GM18909 (cell line): ENCODE measurements at regions not wholly inside any gene's neighbourhood (a gene's known extent, or its start where the extent isn't known, plus 50 kb on each side); places are given as distances from the start of the nearest gene placed in this dataset.

ENCODE experiments used
- ATAC-seq: cut with Tn5 transposase; IDR thresholded peaks from one replicate; pipeline ENCODE4 v1.9.1; 2021; ENCODE audit warnings: mild to moderate bottlenecking; ENCODE audit not compliant: unreplicated experiment, poor library complexity

- ATAC-seq = no peak
Measured at GRCh38 chr10:85170026-85170425, 841.6 kb downstream of the CCSER2 start.

DNA sequence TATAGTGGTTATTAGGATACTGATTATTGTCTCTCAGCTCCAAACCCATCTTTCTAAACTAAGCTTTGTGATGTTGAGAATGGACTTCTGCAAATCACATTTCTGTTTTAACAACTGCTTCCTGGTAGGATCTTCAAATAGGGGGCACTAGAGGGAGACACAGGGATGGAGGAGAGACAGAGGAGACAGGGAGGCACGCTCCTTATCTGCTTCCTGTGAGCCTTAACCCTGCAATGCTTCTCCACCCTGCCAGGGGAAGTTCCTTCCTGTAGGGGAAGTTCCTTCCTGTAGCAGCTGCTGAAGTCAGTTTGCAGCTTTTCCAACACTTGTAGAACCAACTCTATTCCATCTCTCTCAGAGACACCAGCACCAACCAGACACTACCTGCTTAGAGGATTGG, 847.2 kb downstream of the CCSER2 start:
- no peak for ATAC-seq

GRCh38 chr10:85177767-85178166, 849.4 kb downstream of the CCSER2 start:
- no peak for ATAC-seq

- ATAC-seq = no peak
Measured at GRCh38 chr10:85187047-85187446, 858.7 kb downstream of the CCSER2 start.

GRCh38 chr10:85188770-85189484, 860.5 kb downstream of the CCSER2 start:
- no peak for ATAC-seq

DNA sequence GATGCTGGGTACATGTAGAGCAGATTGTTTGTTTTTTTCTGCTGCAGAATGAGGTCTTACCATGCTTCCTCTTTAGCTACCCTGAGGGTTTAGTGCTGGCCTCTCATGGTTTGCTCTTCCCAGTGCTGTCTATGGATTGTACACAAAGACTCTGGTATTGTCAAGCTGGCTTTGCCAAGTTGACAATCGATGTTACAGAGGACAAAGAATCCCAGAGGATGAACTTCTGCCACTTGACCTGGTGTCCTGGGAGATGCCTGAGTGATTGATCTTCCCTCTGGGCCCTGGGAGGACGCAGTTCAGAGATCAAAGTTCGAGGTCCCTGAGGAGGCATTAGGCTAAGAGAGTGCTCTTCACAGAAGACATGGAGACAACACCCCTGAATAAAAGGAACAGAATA, 865.4 kb downstream of the CCSER2 start:
- no peak for ATAC-seq

GRCh38 chr10:85194706-85195105, 866.3 kb downstream of the CCSER2 start:
- no peak for ATAC-seq

DNA sequence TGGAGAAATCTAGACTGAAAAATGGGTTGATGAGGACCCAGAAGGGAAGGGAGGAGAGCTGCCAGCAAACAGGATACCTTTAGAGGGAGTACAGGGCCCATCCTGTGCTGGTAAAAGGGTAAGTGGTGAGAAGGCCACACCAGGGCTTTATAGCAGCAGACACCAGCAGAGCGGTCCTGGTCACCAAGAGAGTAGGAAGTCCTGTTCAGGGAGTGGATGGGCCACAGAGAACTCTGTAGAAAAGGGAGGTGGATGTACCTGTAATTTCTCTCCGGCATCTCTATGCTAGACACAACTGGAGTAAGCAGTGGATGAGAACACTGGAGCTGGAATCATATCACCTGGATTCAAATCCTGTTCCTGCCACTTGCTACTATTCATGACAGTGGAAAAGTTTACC, 867.2 kb downstream of the CCSER2 start:
- ATAC-seq = no peak

GRCh38 chr10:85204814-85205213, 876.4 kb downstream of the CCSER2 start:
- ATAC-seq = no peak

GRCh38 chr10:85212526-85212925, 884.1 kb downstream of the CCSER2 start:
- ATAC-seq = no peak

- ATAC-seq = no peak
Measured at GRCh38 chr10:85213493-85213892, 885.1 kb downstream of the CCSER2 start.

DNA sequence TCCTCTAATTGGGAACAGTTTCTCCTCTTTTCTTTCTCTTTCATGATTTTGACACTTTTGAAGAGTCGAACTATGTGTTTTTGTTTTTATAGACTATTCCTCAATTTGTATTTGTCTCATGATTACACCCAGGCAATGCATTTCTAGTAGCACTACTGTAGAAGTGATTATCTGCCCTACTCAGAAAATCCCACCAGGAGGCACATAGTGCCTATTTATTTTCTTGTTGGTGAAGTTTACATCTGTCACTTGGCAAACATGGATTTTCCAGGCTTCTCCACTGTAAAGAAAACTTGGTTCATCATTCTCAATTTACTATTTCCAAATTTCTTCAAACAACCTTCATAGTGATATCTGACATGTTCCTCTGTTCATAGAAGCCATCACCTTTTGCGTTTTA, 893.9 kb downstream of the CCSER2 start:
- ATAC-seq = no peak

- ATAC-seq = no peak
Measured at GRCh38 chr10:85224366-85224940, 896.1 kb downstream of the CCSER2 start.

- no peak for ATAC-seq
Measured at GRCh38 chr10:85225311-85225710, 896.9 kb downstream of the CCSER2 start.

- ATAC-seq = no peak
Measured at GRCh38 chr10:85226596-85226995, 898.2 kb downstream of the CCSER2 start.

DNA sequence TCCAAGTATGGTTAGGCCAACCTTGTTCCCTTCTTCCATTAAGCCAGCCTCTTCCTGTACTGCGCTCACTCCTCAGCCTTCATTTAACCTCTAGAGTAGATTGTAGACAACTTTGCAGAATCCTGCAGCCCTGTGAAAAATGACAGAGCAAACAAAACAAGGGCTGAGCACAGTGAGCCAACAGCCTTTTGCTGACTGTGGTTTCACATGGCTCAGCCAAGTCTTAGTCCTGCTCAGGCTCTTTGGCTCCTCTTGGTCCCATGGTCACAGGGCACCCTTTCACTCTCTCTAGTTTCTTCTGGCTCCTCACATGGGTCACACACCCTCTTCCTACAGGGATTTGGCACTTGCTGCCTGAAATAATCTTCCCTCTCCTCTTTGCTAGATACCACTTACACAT, 900.3 kb downstream of the CCSER2 start:
- no peak for ATAC-seq

DNA sequence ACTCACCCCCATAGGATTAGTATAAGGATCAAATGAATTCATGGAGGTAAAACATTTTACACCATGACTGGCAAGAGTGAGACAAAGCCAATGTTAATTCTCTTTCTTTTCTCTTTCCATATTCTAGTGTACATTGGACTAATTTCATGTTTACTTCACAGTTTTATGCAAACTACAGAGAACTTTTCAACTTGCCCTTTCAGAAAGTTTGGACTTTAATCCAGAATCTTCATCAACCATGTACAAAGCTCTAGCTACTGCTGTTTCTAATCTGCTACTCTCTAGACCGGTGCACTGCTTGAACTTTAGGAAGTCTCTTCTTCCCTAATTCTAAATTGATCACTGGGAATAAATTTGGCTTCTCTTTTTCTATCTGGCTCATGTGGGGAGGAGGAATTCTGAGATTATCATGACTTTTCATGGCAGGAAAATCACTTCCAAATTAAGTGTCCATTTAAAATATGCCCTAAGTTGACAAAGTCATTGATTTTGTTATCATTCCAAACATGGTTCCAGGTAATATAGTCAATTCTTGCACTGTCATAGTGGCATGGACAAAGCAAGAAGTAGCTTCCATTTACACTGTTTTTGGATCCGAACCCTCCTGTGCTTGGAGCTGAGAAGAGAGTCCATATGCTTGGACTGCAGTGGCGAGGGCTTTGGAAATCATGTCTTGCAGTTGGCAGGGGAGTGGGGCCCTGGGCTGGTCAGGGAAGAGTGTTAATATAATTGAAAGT, 903.3 kb downstream of the CCSER2 start:
- no peak for ATAC-seq

- no peak for ATAC-seq
Measured at GRCh38 chr10:85235258-85235657, 906.9 kb downstream of the CCSER2 start.

GRCh38 chr10:85238676-85239075, 910.3 kb downstream of the CCSER2 start:
- ATAC-seq = no peak

DNA sequence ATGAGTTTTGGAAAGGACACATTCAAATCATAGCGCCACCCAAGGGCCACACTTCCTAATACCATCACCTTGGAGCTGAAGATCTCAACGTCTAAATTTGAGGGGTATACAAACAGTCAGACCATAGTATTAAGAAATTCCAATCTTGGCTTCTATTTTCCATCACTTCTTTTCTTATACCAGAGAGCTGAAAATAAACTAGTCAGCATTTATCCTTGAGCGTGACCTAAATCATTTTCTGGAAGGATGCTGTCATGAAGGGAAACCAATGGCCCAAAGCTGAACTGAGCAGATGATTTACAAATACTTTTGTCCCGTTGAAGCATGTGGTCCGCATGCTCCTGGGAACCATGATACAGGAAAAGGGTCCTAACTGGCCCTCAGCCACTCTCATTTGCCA, 921.9 kb downstream of the CCSER2 start:
- no peak for ATAC-seq

DNA sequence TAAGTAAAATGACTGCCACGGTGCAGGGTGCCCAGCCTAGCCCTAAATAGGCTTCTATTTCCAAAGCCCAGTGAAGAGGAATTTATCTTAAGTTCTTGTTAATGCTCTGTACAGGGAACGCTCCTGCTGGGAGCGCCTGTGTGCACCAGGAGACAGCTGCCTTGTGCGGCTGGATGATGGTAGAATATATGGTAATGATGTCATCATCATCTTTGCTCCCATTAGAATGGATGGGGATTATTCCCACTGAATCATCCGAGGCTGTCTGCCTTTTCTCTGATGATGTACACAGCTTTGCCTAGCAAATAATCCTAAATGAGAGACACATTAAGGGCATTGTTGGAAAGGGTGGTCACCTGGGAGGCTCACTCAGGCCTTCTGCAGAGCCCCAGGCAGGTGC, 928.1 kb downstream of the CCSER2 start:
- no peak for ATAC-seq

DNA sequence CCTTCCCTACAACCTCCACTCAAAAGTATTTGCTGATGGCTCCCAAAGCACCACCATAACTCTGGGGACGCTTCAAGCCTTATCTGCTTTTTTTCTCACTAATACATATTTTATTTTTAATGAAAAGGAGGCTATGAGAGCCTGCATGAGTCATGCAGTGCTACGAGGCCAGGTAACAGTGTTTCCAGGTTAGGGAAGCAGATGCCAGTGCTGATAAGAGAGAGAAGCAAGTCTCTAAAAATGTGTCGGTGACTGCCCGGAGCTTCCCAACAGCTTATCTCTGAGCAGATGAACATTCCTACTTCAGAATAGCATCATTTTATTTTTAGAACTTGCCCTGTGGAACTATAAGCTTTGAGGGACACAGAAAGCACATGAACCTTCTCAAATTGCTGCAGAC, 931.5 kb downstream of the CCSER2 start:
- ATAC-seq = no peak
